ENCODE measurements at regions not wholly inside any gene's neighbourhood (a gene's known extent, or its start where the extent isn't known, plus 50 kb on each side); places are given as distances from the start of the nearest gene placed in this dataset.

DNA sequence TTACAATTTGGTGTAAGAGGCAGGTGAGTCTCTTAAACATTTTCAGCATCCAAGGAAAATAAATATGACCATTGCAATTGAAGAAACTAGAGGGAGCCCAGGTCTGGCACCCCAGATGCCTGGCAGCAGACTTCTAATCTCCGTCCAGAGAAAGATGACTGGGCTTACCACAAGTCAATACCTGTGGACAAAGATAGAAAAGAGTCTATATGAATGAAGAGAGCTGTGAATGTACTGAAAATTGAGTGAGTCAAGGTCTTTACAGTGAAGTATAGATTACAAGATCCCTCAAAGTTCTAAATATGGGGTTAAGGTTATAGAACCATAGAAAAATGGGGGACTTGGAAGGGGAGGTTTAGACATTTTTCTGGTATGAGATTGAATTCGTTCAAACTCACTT lies 827.4 kb upstream of the NR2F2 start:
- H3K4me1 ChIP-seq (replicated peaks in 1 of 2), result no peaks in the 10 kb centered on the region
- 72 to 82% (median 78%) methylated on average over 2 of the region's 2 CpGs for WGBS, 4 donors

DNA sequence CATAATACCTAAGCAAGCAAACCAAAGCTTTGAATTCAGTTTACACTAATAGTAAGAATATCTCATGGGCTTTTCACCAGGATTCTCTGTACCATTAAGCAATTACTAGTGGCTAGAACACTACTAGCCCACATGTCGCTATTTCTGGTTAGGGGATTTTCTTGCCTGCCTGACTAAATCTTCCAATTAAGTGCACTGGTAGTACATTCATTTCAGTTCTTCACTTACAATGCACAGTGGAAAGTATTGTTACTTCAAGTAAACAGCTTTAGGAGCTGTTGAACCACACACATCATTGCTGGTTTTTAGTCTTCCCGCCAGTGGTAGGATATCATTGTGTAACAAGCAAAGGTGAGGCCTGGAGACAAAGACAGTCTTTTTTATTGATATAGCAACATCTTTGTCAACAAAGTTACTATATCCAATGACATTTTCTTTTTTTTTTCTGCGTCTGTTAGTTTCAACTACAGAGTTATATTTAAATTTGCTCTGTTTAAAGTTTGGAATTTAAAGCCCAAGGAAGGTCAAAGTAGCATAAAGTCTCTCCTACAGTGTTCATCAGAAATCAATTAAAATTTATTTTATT lies 826.8 kb upstream of the NR2F2 start:
- DNase-seq, result no peak
- H3K9me3 ChIP-seq (replicated peaks in 1 of 3), result no peaks in the 10 kb centered on the region
- 84 to 97% (median 86%) methylated on average over 3 of the region's 3 CpGs for WGBS, 4 donors
- no peaks in the 10 kb centered on the region for H3K36me3 ChIP-seq (replicated peaks in 1 of 2)
- TF ChIP-seq, protein P1, sequence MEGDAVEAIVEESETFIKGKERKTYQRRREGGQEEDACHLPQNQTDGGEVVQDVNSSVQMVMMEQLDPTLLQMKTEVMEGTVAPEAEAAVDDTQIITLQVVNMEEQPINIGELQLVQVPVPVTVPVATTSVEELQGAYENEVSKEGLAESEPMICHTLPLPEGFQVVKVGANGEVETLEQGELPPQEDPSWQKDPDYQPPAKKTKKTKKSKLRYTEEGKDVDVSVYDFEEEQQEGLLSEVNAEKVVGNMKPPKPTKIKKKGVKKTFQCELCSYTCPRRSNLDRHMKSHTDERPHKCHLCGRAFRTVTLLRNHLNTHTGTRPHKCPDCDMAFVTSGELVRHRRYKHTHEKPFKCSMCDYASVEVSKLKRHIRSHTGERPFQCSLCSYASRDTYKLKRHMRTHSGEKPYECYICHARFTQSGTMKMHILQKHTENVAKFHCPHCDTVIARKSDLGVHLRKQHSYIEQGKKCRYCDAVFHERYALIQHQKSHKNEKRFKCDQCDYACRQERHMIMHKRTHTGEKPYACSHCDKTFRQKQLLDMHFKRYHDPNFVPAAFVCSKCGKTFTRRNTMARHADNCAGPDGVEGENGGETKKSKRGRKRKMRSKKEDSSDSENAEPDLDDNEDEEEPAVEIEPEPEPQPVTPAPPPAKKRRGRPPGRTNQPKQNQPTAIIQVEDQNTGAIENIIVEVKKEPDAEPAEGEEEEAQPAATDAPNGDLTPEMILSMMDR (IDR thresholded peaks at IDR 0.05), result no peak
- TF ChIP-seq POLR2A (IDR thresholded peaks at IDR 0.05), result no peak
- no peaks in the 10 kb centered on the region for H3K27me3 ChIP-seq
- no peaks in the 10 kb centered on the region for H3K4me1 ChIP-seq (replicated peaks in 1 of 2)
- no peak overlapping the region for H3K4me3 ChIP-seq
- no peak overlapping the region for H3K27ac ChIP-seq
- intact Hi-C loops (cut with DNase I), result no loop called here

More for the DNA sequence above, 827.4 kb upstream of the NR2F2 start:
- TF ChIP-seq, protein P1 (IDR thresholded peaks at IDR 0.05), result no peak
- TF ChIP-seq POLR2A (IDR thresholded peaks at IDR 0.05), result no peak
- H3K36me3 ChIP-seq (replicated peaks in 1 of 2), result no peaks in the 10 kb centered on the region
- H3K27ac ChIP-seq, result no peak overlapping the region
- no peak overlapping the region for H3K4me3 ChIP-seq
- H3K9me3 ChIP-seq (replicated peaks in 1 of 3), result no peaks in the 10 kb centered on the region
- no peaks in the 10 kb centered on the region for H3K27me3 ChIP-seq
- intact Hi-C loops (cut with DNase I), result no loop called here
- no peak for DNase-seq

DNA sequence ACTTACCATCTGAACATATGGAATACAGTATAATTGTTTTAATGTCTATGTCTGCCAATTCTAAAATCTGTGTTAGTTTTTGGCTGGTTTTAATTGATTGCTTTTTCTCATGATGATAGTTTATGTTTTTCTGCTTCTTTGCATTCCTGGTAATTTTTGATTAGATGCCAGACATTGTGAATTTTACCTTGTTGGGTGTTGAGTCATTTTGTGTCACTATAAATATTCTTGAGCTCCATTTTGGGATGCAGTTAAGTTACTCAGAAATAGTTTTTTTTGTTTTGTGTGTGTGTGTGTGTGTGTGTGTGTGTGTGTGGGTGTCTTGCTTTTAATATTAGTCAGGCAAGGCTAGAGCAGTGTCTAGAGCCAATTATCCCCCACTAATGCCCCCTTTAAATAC lies 818.8 kb upstream of the NR2F2 start:
- Histone ChIP-seq H3K4me1 (replicated peaks in 1 of 2) (no peaks in the 10 kb centered on the region), H3K9me3 (replicated peaks in 1 of 3) (no peaks in the 10 kb centered on the region), H3K36me3 (replicated peaks in 1 of 2) (no peaks in the 10 kb centered on the region), H3K27me3 (no peaks in the 10 kb centered on the region), H3K27ac (no peak overlapping the region), H3K4me3 (no peak overlapping the region)
- no peak for TF ChIP-seq POLR2A (IDR thresholded peaks at IDR 0.05)
- TF ChIP-seq, protein P1 (IDR thresholded peaks at IDR 0.05), result no peak
- no peak for DNase-seq
- intact Hi-C loops (cut with DNase I), result no loop called here

DNA sequence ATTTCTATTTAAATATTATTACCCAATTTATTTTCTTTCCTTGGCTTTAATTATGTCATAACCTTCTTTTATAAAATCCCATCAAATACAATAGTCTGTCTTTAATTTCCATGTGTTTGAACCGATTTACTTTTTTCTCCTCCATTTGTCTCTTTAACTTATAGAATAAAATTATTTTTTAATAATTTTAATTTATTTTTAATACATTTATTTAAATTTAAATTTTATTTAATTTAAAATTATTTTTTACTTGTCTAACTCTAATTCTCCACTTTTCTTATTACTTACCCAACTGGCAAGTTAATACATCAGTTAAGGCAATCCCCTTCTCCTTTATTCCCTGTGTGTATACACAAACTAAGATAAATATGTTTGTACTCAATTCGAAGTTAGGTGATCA lies 817.6 kb upstream of the NR2F2 start:
- WGBS, 4 donors, result 67 to 84% (median 73%) methylated on average over 2 of the region's 2 CpGs
- intact Hi-C loops (cut with DNase I), result no loop called here
- TF ChIP-seq, protein P1 (IDR thresholded peaks at IDR 0.05), result no peak
- no peak for TF ChIP-seq POLR2A (IDR thresholded peaks at IDR 0.05)
- no peaks in the 10 kb centered on the region for H3K4me1 ChIP-seq (replicated peaks in 1 of 2)
- H3K9me3 ChIP-seq (replicated peaks in 1 of 3), result no peaks in the 10 kb centered on the region
- no peaks in the 10 kb centered on the region for H3K36me3 ChIP-seq (replicated peaks in 1 of 2)
- H3K4me3 ChIP-seq, result no peak overlapping the region
- no peak for DNase-seq
- no peaks in the 10 kb centered on the region for H3K27me3 ChIP-seq
- H3K27ac ChIP-seq, result no peak overlapping the region
